ENCODE measurements at regions not wholly inside any gene's neighbourhood (a gene's known extent, or its start where the extent isn't known, plus 50 kb on each side); places are given as distances from the start of the nearest gene placed in this dataset.

- no peak for DNase-seq
- Histone ChIP-seq H4K91ac (ENCODE audit: insufficient read length, low read depth, low read length) (no peak overlapping the region), H3K4me2 (ENCODE audit: insufficient read depth, insufficient read length, low read length) (no peak overlapping the region), H3K56ac (ENCODE audit: insufficient read length, low read depth, low read length) (no peak overlapping the region), H2AK5ac (ENCODE audit: insufficient read length, low read length) (no peak overlapping the region), H2BK20ac (ENCODE audit: low read depth, low read length, poor library complexity, severe bottlenecking) (no peak overlapping the region), H3K27ac (ENCODE audit: insufficient read length, low read depth, low read length) (no peak overlapping the region), H3T11ph (ENCODE audit: low read length) (no peak overlapping the region), H3K79me1 (ENCODE audit: insufficient read depth, low read depth, low read length, poor library complexity, severe bottlenecking) (no peaks in the 10 kb centered on the region), H4K20me1 (ENCODE audit: control insufficient read depth, insufficient read depth, insufficient read length) (no peaks in the 10 kb centered on the region), H3K27me3 (ENCODE audit: insufficient read depth, low read length) (no peaks in the 10 kb centered on the region), H3K18ac (ENCODE audit: insufficient read length, low read depth, low read length) (no peak overlapping the region), H3K23ac (ENCODE audit: insufficient read length, low read depth, low read length) (no peak overlapping the region), H2BK120ac (ENCODE audit: low read depth, low read length, poor library complexity, severe bottlenecking) (no peak overlapping the region), H3K9ac (ENCODE audit: extremely low read depth, insufficient read length, low read length) (no peak overlapping the region), H3K23me2 (ENCODE audit: insufficient read length, low read depth, low read length, poor library complexity, severe bottlenecking) (no peaks in the 10 kb centered on the region), H3K79me2 (ENCODE audit: insufficient read depth, low read length) (no peaks in the 10 kb centered on the region), H2BK15ac (ENCODE audit: low read depth, low read length) (no peak overlapping the region), H3K14ac (ENCODE audit: insufficient read depth, low read length) (no peak overlapping the region), H3K4ac (ENCODE audit: low read depth, low read length) (no peak overlapping the region), H2BK5ac (ENCODE audit: insufficient read length, low read length) (no peak overlapping the region), H4K5ac (ENCODE audit: insufficient read length, low read depth, low read length) (no peak overlapping the region), H2AFZ (ENCODE audit: low read length) (no peak overlapping the region), H3K4me1 (ENCODE audit: insufficient read depth, low read length) (no peaks in the 10 kb centered on the region), H2BK12ac (ENCODE audit: insufficient read length, low read depth, low read length) (no peak overlapping the region), H3K9me3 (ENCODE audit: control insufficient read depth, low read depth, low read length) (no peaks in the 10 kb centered on the region), H4K8ac (replicated peaks; ENCODE audit: insufficient read length, low read depth, low read length) (no peak overlapping the region)
- Mint-ChIP-seq H3K36me3 (ENCODE audit: insufficient read depth in 1 of 3, low read depth in 3 of 3) (peaks cover 3 to 16% (median 8%) of the 10 kb centered on the region in 3 experiments; a peak in 6 of 7 replicates), H3K4me1 (no peaks in the 10 kb centered on the region), H3K4me3 (no peak overlapping the region), H3K27ac (no peak overlapping the region), H3K27me3 (ENCODE audit: low read depth) (no peaks in the 10 kb centered on the region), H3K9me3 (peaks cover 11 to 17% of the 10 kb centered on the region in 2 experiments)
- WGBS (ENCODE audit: extremely low coverage, insufficient read length, low lambda C conversion rate): no CpG with 5 or more reads among the region's 6 CpGs
- TF ChIP-seq CTCF (conservative IDR thresholded peaks at IDR 0.05): no peak
Measured at GRCh38 chr4:23097251-23097650, 404.5 kb downstream of the GBA3 start.
